ENCODE measurements at regions not wholly inside any gene's neighbourhood (a gene's known extent, or its start where the extent isn't known, plus 50 kb on each side); places are given as distances from the start of the nearest gene placed in this dataset.
A peak's percentile ranks its signal among the peaks of the same experiment; 100 is the strongest.

GRCh38 chr16:5385115-5385514 lies 287.5 kb upstream of the EEF2KMT start:
- no peak for DNase-seq (ENCODE audit: low read depth, low spot score)
- no peak overlapping the region for H3K4me3 ChIP-seq (ENCODE audit: low read length)

- no peak overlapping the region for H3K4me3 ChIP-seq (ENCODE audit: low read length)
- DNase-seq (ENCODE audit: low read depth, low spot score): no peak
Observed at GRCh38 chr16:5383737-5384136, 286.1 kb upstream of the EEF2KMT start.

- no peak for DNase-seq (ENCODE audit: low read depth, low spot score)
- no peak overlapping the region for H3K4me3 ChIP-seq (ENCODE audit: low read length)
Observed at GRCh38 chr16:5382484-5382883, 284.9 kb upstream of the EEF2KMT start.

- H3K4me3 ChIP-seq (ENCODE audit: low read length): no peak overlapping the region
- DNase-seq (ENCODE audit: low read depth, low spot score): no peak
Observed at GRCh38 chr16:5381481-5381880, 283.9 kb upstream of the EEF2KMT start.

- no peak overlapping the region for H3K4me3 ChIP-seq (ENCODE audit: low read length)
- no peak for DNase-seq (ENCODE audit: low read depth, low spot score)
Observed at GRCh38 chr16:5379954-5380353, 282.4 kb upstream of the EEF2KMT start.

GRCh38 chr16:5378531-5378930 lies 280.9 kb upstream of the EEF2KMT start:
- H3K4me3 ChIP-seq (ENCODE audit: low read length): no peak overlapping the region
- no peak for DNase-seq (ENCODE audit: low read depth, low spot score)

- no peak for DNase-seq (ENCODE audit: low read depth, low spot score)
- H3K4me3 ChIP-seq (ENCODE audit: low read length): no peak overlapping the region
Observed at GRCh38 chr16:5377280-5377898, 279.8 kb upstream of the EEF2KMT start.

GRCh38 chr16:5374184-5374583 lies 276.6 kb upstream of the EEF2KMT start:
- DNase-seq (ENCODE audit: low read depth, low spot score): no peak
- no peak overlapping the region for H3K4me3 ChIP-seq (ENCODE audit: low read length)

- no peak overlapping the region for H3K4me3 ChIP-seq (ENCODE audit: low read length)
- DNase-seq (ENCODE audit: low read depth, low spot score): no peak
Observed at GRCh38 chr16:5367951-5368350, 270.4 kb upstream of the EEF2KMT start.

- no peak for DNase-seq (ENCODE audit: low read depth, low spot score)
- no peak overlapping the region for H3K4me3 ChIP-seq (ENCODE audit: low read length)
Observed at GRCh38 chr16:5366126-5366525, 268.5 kb upstream of the EEF2KMT start.

- H3K4me3 ChIP-seq (ENCODE audit: low read length): no peak overlapping the region
- DNase-seq (ENCODE audit: low read depth, low spot score): no peak
Observed at GRCh38 chr16:5364186-5364585, 266.6 kb upstream of the EEF2KMT start.

- H3K4me3 ChIP-seq (ENCODE audit: low read length): no peak overlapping the region
- DNase-seq (ENCODE audit: low read depth, low spot score): no peak
Observed at GRCh38 chr16:5361322-5361721, 263.7 kb upstream of the EEF2KMT start.

- no peak for DNase-seq (ENCODE audit: low read depth, low spot score)
- no peak overlapping the region for H3K4me3 ChIP-seq (ENCODE audit: low read length)
Observed at GRCh38 chr16:5354645-5355044, 257.1 kb upstream of the EEF2KMT start.

GRCh38 chr16:5349670-5350517 lies 252.3 kb upstream of the EEF2KMT start:
- no peak overlapping the region for H3K4me3 ChIP-seq (ENCODE audit: low read length)
- no peak for DNase-seq (ENCODE audit: low read depth, low spot score)

- no peak for DNase-seq (ENCODE audit: low read depth, low spot score)
- no peak overlapping the region for H3K4me3 ChIP-seq (ENCODE audit: low read length)
Observed at GRCh38 chr16:5349101-5349500, 251.5 kb upstream of the EEF2KMT start.

- H3K4me3 ChIP-seq (ENCODE audit: low read length): no peak overlapping the region
- no peak for DNase-seq (ENCODE audit: low read depth, low spot score)
Observed at GRCh38 chr16:5347561-5347960, 250.0 kb upstream of the EEF2KMT start.

GRCh38 chr16:5336941-5337340 lies 239.3 kb upstream of the EEF2KMT start:
- no peak for DNase-seq (ENCODE audit: low read depth, low spot score)
- H3K4me3 ChIP-seq (ENCODE audit: low read length): no peak overlapping the region

GRCh38 chr16:5333991-5334390 lies 236.4 kb upstream of the EEF2KMT start:
- no peak for DNase-seq (ENCODE audit: low read depth, low spot score)
- no peak overlapping the region for H3K4me3 ChIP-seq (ENCODE audit: low read length)

- H3K4me3 ChIP-seq (ENCODE audit: low read length): no peak overlapping the region
- no peak for DNase-seq (ENCODE audit: low read depth, low spot score)
Observed at GRCh38 chr16:5333126-5333525, 235.5 kb upstream of the EEF2KMT start.

GRCh38 chr16:5330058-5330457 lies 232.5 kb upstream of the EEF2KMT start:
- DNase-seq (ENCODE audit: low read depth, low spot score): no peak

GRCh38 chr16:5328546-5328945 lies 231.0 kb upstream of the EEF2KMT start:
- H3K4me3 ChIP-seq (ENCODE audit: low read length): no peak overlapping the region
- peak; percentile 6 for DNase-seq (ENCODE audit: low read depth, low spot score)

More at GRCh38 chr16:5330058-5330457, 232.5 kb upstream of the EEF2KMT start:
- H3K4me3 ChIP-seq (ENCODE audit: low read length): no peak overlapping the region

Measured in Jurkat, Clone E6-1 (cell line).